ENCODE measurements at regions not wholly inside any gene's neighbourhood (a gene's known extent, or its start where the extent isn't known, plus 50 kb on each side); places are given as distances from the start of the nearest gene placed in this dataset.
A peak's percentile ranks its signal among the peaks of the same experiment; 100 is the strongest.

DNA sequence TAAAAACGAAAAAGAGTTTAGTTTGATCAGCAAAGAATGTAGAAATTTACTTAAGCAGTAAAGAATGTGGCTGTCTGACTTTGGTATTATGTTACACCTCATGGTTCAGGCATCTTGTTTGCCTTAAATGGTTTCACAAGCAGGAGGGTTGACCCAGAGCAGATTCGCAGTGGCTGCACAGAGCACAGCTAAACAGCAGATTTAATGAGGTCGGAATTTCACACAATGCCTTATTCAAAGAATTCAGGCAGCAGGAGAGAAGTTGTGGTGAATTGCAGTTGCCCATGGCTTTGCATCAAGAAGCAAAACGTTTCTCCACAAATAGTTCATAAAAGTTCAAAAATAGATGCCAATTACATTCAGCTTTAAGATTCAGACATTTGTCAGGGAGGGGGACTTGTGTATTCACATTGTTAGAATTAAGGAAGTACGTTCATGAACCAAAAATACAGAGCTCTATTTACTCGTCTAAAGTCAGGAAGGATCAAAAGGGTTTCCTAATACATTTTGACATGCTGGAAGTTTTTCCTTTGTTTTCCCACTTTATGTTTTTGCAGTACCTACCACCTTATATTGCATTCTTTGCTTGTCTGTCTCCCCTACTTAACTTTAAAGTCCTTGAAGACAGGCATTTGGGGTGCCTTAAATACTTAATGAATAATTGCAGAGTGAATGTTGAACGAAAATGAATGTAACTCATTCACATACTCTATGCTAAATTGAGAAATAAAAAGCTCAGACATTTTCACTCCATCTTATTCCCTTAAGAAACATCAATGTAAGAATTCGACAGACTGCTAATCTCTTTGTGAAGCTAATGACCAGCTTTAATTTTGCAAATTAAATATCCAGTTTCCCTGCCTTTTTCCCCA, 1163.6 kb upstream of the CITED2 start:
- H2AFZ ChIP-seq (ENCODE audit: low read depth, low read length) = no peak overlapping the region
- H3K9ac ChIP-seq (ENCODE audit: low read length) = peak overlapping the region; percentile 72
- H2BK15ac ChIP-seq (ENCODE audit: low read depth, poor library complexity, severe bottlenecking) = no peak overlapping the region
- H3K4me1 ChIP-seq (ENCODE audit: control insufficient read depth, insufficient read depth, low read depth, low read length) = peaks cover 2% of the 10 kb centered on the region
- no peak overlapping the region for H3K14ac ChIP-seq (ENCODE audit: low read length in 2 of 2)
- H4K91ac ChIP-seq (ENCODE audit: low read length) = no peak overlapping the region
- peak; percentile 88 for DNase-seq
- H3K36me3 ChIP-seq (ENCODE audit: control insufficient read depth in 1 of 2, insufficient read depth in 2 of 2, low read depth in 1 of 2, low read length in 2 of 2) = no peaks in the 10 kb centered on the region
- no peak overlapping the region for H3K18ac ChIP-seq (ENCODE audit: low read depth in 1 of 2, low read length in 2 of 2)
- H2BK5ac ChIP-seq (ENCODE audit: low read depth, low read length, poor library complexity, severe bottlenecking) = peak overlapping the region; percentile 46
- peak overlapping the region; percentile 99 for H3K27ac ChIP-seq (ENCODE audit: low read length, poor library complexity, severe bottlenecking)
- 24% methylated on average over 5 of the region's 8 CpGs for WGBS
- no peak overlapping the region for H2AK5ac ChIP-seq (ENCODE audit: low read length, severe bottlenecking)
- H2BK12ac ChIP-seq (ENCODE audit: low read length in 2 of 2) = no peak overlapping the region
- no peak overlapping the region for H3K4ac ChIP-seq (ENCODE audit: low read depth in 1 of 2, low read length in 2 of 2)
- H3K27me3 ChIP-seq (ENCODE audit: control insufficient read depth in 1 of 2, insufficient read depth in 1 of 2, low read length in 2 of 2) = no peaks in the 10 kb centered on the region
- H3K4me3 ChIP-seq (ENCODE audit: insufficient read depth in 1 of 2, low read depth in 1 of 2, low read length in 2 of 2) = peak overlapping the region in 1 of 2 experiments; percentile 3
- H3K79me1 ChIP-seq (replicated peaks; ENCODE audit: low read length, poor library complexity, severe bottlenecking) = no peaks in the 10 kb centered on the region
- no peak overlapping the region for H3K4me2 ChIP-seq (ENCODE audit: low read length, poor library complexity, severe bottlenecking)
- no peak overlapping the region for H2BK120ac ChIP-seq (ENCODE audit: low read depth, low read length)
- peaks cover 24% of the 10 kb centered on the region for H3K9me3 ChIP-seq (ENCODE audit: control insufficient read depth, low read length)
- H3K23ac ChIP-seq (ENCODE audit: low read length in 2 of 2) = no peak overlapping the region
- H4K8ac ChIP-seq (ENCODE audit: low read length) = no peak overlapping the region

DNA sequence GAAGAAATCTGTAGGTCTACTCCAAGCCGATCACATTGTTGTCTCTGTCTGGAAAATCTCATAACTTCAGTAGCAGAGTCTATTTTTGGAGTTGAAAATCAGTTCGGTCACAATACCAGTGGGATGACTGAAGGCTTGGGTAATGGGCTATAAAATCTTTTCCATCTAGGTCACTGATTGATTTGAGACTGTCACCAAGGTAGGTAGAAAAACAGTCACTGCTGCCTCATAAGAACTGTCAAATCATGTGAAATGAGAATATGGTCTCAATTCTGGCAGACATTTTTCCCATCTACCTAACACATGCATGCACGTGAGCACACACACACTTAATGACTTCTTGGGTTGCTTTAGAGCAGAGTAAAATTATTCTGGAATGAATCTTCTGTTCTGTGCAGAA, 1162.8 kb upstream of the CITED2 start:
- Histone ChIP-seq H2AFZ (ENCODE audit: low read depth, low read length) (no peak overlapping the region), H2AK5ac (ENCODE audit: low read length, severe bottlenecking) (peak overlapping the region; percentile 68), H2BK5ac (ENCODE audit: low read depth, low read length, poor library complexity, severe bottlenecking) (peak overlapping the region; percentile 86), H3K4me2 (ENCODE audit: low read length, poor library complexity, severe bottlenecking) (no peak overlapping the region), H4K91ac (ENCODE audit: low read length) (no peak overlapping the region), H2BK15ac (ENCODE audit: low read depth, poor library complexity, severe bottlenecking) (no peak overlapping the region), H3K4me1 (ENCODE audit: control insufficient read depth, insufficient read depth, low read depth, low read length) (peaks cover 2% of the 10 kb centered on the region), H3K18ac (ENCODE audit: low read depth in 1 of 2, low read length in 2 of 2) (no peak overlapping the region), H3K14ac (ENCODE audit: low read length in 2 of 2) (no peak overlapping the region), H3K4ac (ENCODE audit: low read depth in 1 of 2, low read length in 2 of 2) (peak overlapping the region in 1 of 2 experiments; percentile 53), H3K27ac (ENCODE audit: low read length, poor library complexity, severe bottlenecking) (peak overlapping the region; percentile 99), H3K4me3 (ENCODE audit: insufficient read depth in 1 of 2, low read depth in 1 of 2, low read length in 2 of 2) (peak overlapping the region in 1 of 2 experiments; percentile 14), H3K27me3 (ENCODE audit: control insufficient read depth in 1 of 2, insufficient read depth in 1 of 2, low read length in 2 of 2) (no peaks in the 10 kb centered on the region), H3K79me1 (replicated peaks; ENCODE audit: low read length, poor library complexity, severe bottlenecking) (no peaks in the 10 kb centered on the region), H3K23ac (ENCODE audit: low read length in 2 of 2) (no peak overlapping the region), H2BK120ac (ENCODE audit: low read depth, low read length) (no peak overlapping the region), H3K36me3 (ENCODE audit: control insufficient read depth in 1 of 2, insufficient read depth in 2 of 2, low read depth in 1 of 2, low read length in 2 of 2) (no peaks in the 10 kb centered on the region), H3K9me3 (ENCODE audit: control insufficient read depth, low read length) (peaks cover 24% of the 10 kb centered on the region), H3K9ac (ENCODE audit: low read length) (peak overlapping the region; percentile 72), H4K8ac (ENCODE audit: low read length) (no peak overlapping the region), H2BK12ac (ENCODE audit: low read length in 2 of 2) (peak overlapping the region in 1 of 2 experiments; percentile 47)
- peak; percentile 43 for DNase-seq
- WGBS = 17% methylated on average over 2 of the region's 3 CpGs

GRCh38 chr6:140535511-140535910, 1161.1 kb upstream of the CITED2 start:
- H3K4me3 ChIP-seq (ENCODE audit: insufficient read depth in 1 of 2, low read depth in 1 of 2, low read length in 2 of 2) = no peak overlapping the region
- no peaks in the 10 kb centered on the region for H3K79me1 ChIP-seq (replicated peaks; ENCODE audit: low read length, poor library complexity, severe bottlenecking)
- H3K4ac ChIP-seq (ENCODE audit: low read depth in 1 of 2, low read length in 2 of 2) = no peak overlapping the region

DNA sequence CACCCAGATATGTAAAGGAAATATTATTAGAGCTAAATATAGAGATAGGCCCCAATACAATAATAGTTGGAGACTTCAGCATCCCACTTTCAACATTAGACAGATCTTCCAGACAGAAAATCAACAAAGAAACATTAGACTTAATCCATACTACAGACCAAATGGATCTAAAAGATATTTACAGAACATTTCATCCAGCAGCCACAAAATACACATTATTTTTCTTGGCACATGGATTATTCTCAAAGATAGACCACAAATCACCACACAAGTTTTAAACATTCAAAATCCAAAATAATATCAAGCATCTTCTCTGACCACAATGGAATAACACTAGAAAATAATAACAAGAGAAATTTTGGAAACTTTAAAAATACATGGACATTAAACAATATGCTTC, 1159.1 kb upstream of the CITED2 start:
- no peaks in the 10 kb centered on the region for H3K4me1 ChIP-seq (ENCODE audit: control insufficient read depth, insufficient read depth, low read depth, low read length)
- H2AFZ ChIP-seq (ENCODE audit: low read depth, low read length) = no peak overlapping the region
- peaks cover 24% of the 10 kb centered on the region for H3K9me3 ChIP-seq (ENCODE audit: control insufficient read depth, low read length)
- no peak overlapping the region for H3K14ac ChIP-seq (ENCODE audit: low read length in 2 of 2)
- H3K23ac ChIP-seq (ENCODE audit: low read length in 2 of 2) = no peak overlapping the region
- no peak overlapping the region for H4K91ac ChIP-seq (ENCODE audit: low read length)
- no peaks in the 10 kb centered on the region for H3K27me3 ChIP-seq (ENCODE audit: control insufficient read depth in 1 of 2, insufficient read depth in 1 of 2, low read length in 2 of 2)
- no peak overlapping the region for H2AK5ac ChIP-seq (ENCODE audit: low read length, severe bottlenecking)
- H3K27ac ChIP-seq (ENCODE audit: low read length, poor library complexity, severe bottlenecking) = no peak overlapping the region
- H4K8ac ChIP-seq (ENCODE audit: low read length) = no peak overlapping the region
- no peak overlapping the region for H2BK15ac ChIP-seq (ENCODE audit: low read depth, poor library complexity, severe bottlenecking)
- H2BK12ac ChIP-seq (ENCODE audit: low read length in 2 of 2) = no peak overlapping the region
- H2BK120ac ChIP-seq (ENCODE audit: low read depth, low read length) = no peak overlapping the region
- H3K18ac ChIP-seq (ENCODE audit: low read depth in 1 of 2, low read length in 2 of 2) = no peak overlapping the region
- no peak overlapping the region for H3K4me3 ChIP-seq (ENCODE audit: insufficient read depth in 1 of 2, low read depth in 1 of 2, low read length in 2 of 2)
- H3K9ac ChIP-seq (ENCODE audit: low read length) = no peak overlapping the region
- H2BK5ac ChIP-seq (ENCODE audit: low read depth, low read length, poor library complexity, severe bottlenecking) = no peak overlapping the region
- no peak overlapping the region for H3K4me2 ChIP-seq (ENCODE audit: low read length, poor library complexity, severe bottlenecking)
- no peak for DNase-seq
- no peaks in the 10 kb centered on the region for H3K36me3 ChIP-seq (ENCODE audit: control insufficient read depth in 1 of 2, insufficient read depth in 2 of 2, low read depth in 1 of 2, low read length in 2 of 2)
- H3K4ac ChIP-seq (ENCODE audit: low read depth in 1 of 2, low read length in 2 of 2) = no peak overlapping the region
- H3K79me1 ChIP-seq (replicated peaks; ENCODE audit: low read length, poor library complexity, severe bottlenecking) = no peaks in the 10 kb centered on the region

More at GRCh38 chr6:140535511-140535910, 1161.1 kb upstream of the CITED2 start:
- H2BK120ac ChIP-seq (ENCODE audit: low read depth, low read length) = no peak overlapping the region
- no peak overlapping the region for H4K8ac ChIP-seq (ENCODE audit: low read length)
- no peak overlapping the region for H2BK12ac ChIP-seq (ENCODE audit: low read length in 2 of 2)
- no peak overlapping the region for H3K14ac ChIP-seq (ENCODE audit: low read length in 2 of 2)
- H3K9me3 ChIP-seq (ENCODE audit: control insufficient read depth, low read length) = peaks cover 24% of the 10 kb centered on the region
- peak overlapping the region; percentile 92 for H2AK5ac ChIP-seq (ENCODE audit: low read length, severe bottlenecking)
- no peak overlapping the region for H2BK15ac ChIP-seq (ENCODE audit: low read depth, poor library complexity, severe bottlenecking)
- H3K27ac ChIP-seq (ENCODE audit: low read length, poor library complexity, severe bottlenecking) = no peak overlapping the region
- H3K4me1 ChIP-seq (ENCODE audit: control insufficient read depth, insufficient read depth, low read depth, low read length) = peaks cover 2% of the 10 kb centered on the region
- no peak overlapping the region for H3K4me2 ChIP-seq (ENCODE audit: low read length, poor library complexity, severe bottlenecking)
- DNase-seq = no peak
- WGBS = no CpG with 5 or more reads among the region's 1 CpG
- no peak overlapping the region for H3K23ac ChIP-seq (ENCODE audit: low read length in 2 of 2)
- H3K18ac ChIP-seq (ENCODE audit: low read depth in 1 of 2, low read length in 2 of 2) = no peak overlapping the region
- H2BK5ac ChIP-seq (ENCODE audit: low read depth, low read length, poor library complexity, severe bottlenecking) = no peak overlapping the region
- H4K91ac ChIP-seq (ENCODE audit: low read length) = no peak overlapping the region
- H3K36me3 ChIP-seq (ENCODE audit: control insufficient read depth in 1 of 2, insufficient read depth in 2 of 2, low read depth in 1 of 2, low read length in 2 of 2) = no peaks in the 10 kb centered on the region
- H3K9ac ChIP-seq (ENCODE audit: low read length) = no peak overlapping the region
- no peak overlapping the region for H2AFZ ChIP-seq (ENCODE audit: low read depth, low read length)
- no peaks in the 10 kb centered on the region for H3K27me3 ChIP-seq (ENCODE audit: control insufficient read depth in 1 of 2, insufficient read depth in 1 of 2, low read length in 2 of 2)
